ENCODE measurements at regions not wholly inside any gene's neighbourhood (a gene's known extent, or its start where the extent isn't known, plus 50 kb on each side); places are given as distances from the start of the nearest gene placed in this dataset.

- TF ChIP-seq CTCF (IDR thresholded peaks at IDR 0.05; ENCODE audit: insufficient read depth, low read length, poor library complexity, severe bottlenecking) = no peak
- no peak for TF ChIP-seq EZH2phosphoT487 (conservative IDR thresholded peaks at IDR 0.05; ENCODE audit: low read length)
Measured at GRCh38 chrX:40424259-40424658, 156.5 kb upstream of the ATP6AP2 start.

Data from SU-DHL-6 (cell line).